H1 (cell line): ENCODE measurements at regions not wholly inside any gene's neighbourhood (a gene's known extent, or its start where the extent isn't known, plus 50 kb on each side); places are given as distances from the start of the nearest gene placed in this dataset.

Experiments used
- CTCF ChIA-PET: fragments of 300-600 bp; sonication (Branson Sonifier 250); formaldehyde crosslinking; loops from one replicate; lab custom pipeline; 2021; ENCODE audit not compliant: partially characterized antibody; lab: Charles Lee
- POLR2A ChIA-PET: fragments of 300-600 bp; sonication (Branson Sonifier 250); formaldehyde crosslinking; loops from one replicate; lab custom pipeline; 2021; ENCODE audit warnings: inconsistent platforms; ENCODE audit not compliant: partially characterized antibody; lab: Charles Lee
- DNase-seq, 2 experiments: peaks; one replicate each; pipeline versions ENCODE4 v3.0.0 to v3.0.0-alpha.2; 2010 to 2022; ENCODE audit warnings: low spot score in 2 of 2, low read depth in 1 of 2, mixed read lengths in 1 of 2
- FAIRE-seq: peaks from 2 replicates; lab custom pipeline; 2011; peaks lifted over from hg19 to GRCh38; lab: Jason Lieb, UNC
- H2AFZ ChIP-seq: 2 replicates; pipeline ENCODE4 v1.8.1; 2012; ENCODE audit warnings: low read length, inconsistent platforms
- H2AK5ac ChIP-seq: 2 replicates; pipeline ENCODE4 v1.6.1; 2013; ENCODE audit warnings: low read depth, low read length
- H2BK120ac ChIP-seq: replicated peaks from 2 replicates; pipeline ENCODE3; 2013; ENCODE audit warnings: low read depth, low read length, inconsistent platforms
- H2BK12ac ChIP-seq: 2 replicates; pipeline ENCODE4 v1.6.1; 2013; ENCODE audit warnings: low read depth, low read length
- H2BK15ac ChIP-seq: 2 replicates; pipeline ENCODE4 v1.6.1; 2013; ENCODE audit warnings: low read length
- H2BK20ac ChIP-seq: 2 replicates; pipeline ENCODE4 v1.6.1; 2013; ENCODE audit warnings: low read length
- H2BK5ac ChIP-seq: 2 replicates; pipeline ENCODE4 v1.6.1; 2013; ENCODE audit warnings: low read depth, low read length
- H3K14ac ChIP-seq: 2 replicates; pipeline ENCODE4 v1.6.1; 2013; ENCODE audit warnings: inconsistent platforms; ENCODE audit not compliant: insufficient read length
- H3K18ac ChIP-seq: 2 replicates; pipeline ENCODE4 v1.6.1; 2013; ENCODE audit warnings: low read length; ENCODE audit errors: extremely low read depth
- H3K23ac ChIP-seq: 2 replicates; pipeline ENCODE4 v1.6.1; 2013; ENCODE audit warnings: inconsistent platforms; ENCODE audit not compliant: insufficient read length
- H3K23me2 ChIP-seq: 2 replicates; pipeline ENCODE4 v1.6.1; 2013; ENCODE audit warnings: low read depth, low read length
- H3K27ac ChIP-seq: 2 replicates; pipeline ENCODE4 v1.6.1; 2011; ENCODE audit warnings: low read depth, low read length, inconsistent platforms
- H3K27me3 ChIP-seq, 4 experiments: replicated peaks in 1 of 4; 1 replicate in 1 of 4; 2 replicates in 3 of 4; pipeline versions ENCODE4 v1.6.1 to v1.8.1; 2011 to 2013; ENCODE audit warnings: low read length in 3 of 4, mild to moderate bottlenecking in 3 of 4, inconsistent platforms in 2 of 4, mixed read lengths in 2 of 4, moderate library complexity in 1 of 4; ENCODE audit not compliant: control insufficient read depth in 3 of 4, insufficient read depth in 3 of 4; ENCODE audit errors: extremely low read depth in 1 of 4
- H3K36me3 ChIP-seq, 4 experiments: 2 replicates each; pipeline versions ENCODE4 v1.6.1 to v1.8.1; 2011 to 2013; ENCODE audit warnings: mild to moderate bottlenecking in 4 of 4, low read length in 3 of 4, moderate library complexity in 2 of 4, control low read depth in 1 of 4, inconsistent platforms in 1 of 4; ENCODE audit not compliant: insufficient read depth in 4 of 4, control insufficient read depth in 2 of 4
- H3K4ac ChIP-seq: replicated peaks from 2 replicates; pipeline ENCODE3; 2013; ENCODE audit warnings: low read length, low read depth, mixed read lengths, inconsistent platforms; ENCODE audit not compliant: insufficient read length
- H3K4me1 ChIP-seq, 4 experiments: replicated peaks in 1 of 4; 1 replicate in 1 of 4; 2 replicates in 3 of 4; pipeline versions ENCODE4 v1.6.1 to v1.8.1; 2011 to 2013; ENCODE audit warnings: low read length in 3 of 4, inconsistent platforms in 2 of 4, mixed read lengths in 1 of 4; ENCODE audit not compliant: insufficient read depth in 4 of 4, control insufficient read depth in 3 of 4
- H3K4me2 ChIP-seq, 2 experiments: 2 replicates each; pipeline versions ENCODE4 v1.6.1 to v1.8.1; 2011 to 2013; ENCODE audit warnings: low read depth in 2 of 2, low read length in 2 of 2, control low read depth in 1 of 2, inconsistent platforms in 1 of 2, mild to moderate bottlenecking in 1 of 2; ENCODE audit not compliant: insufficient read depth in 1 of 2
- H3K4me3 ChIP-seq, 4 experiments: fragments of 200-600, 300-600 bp in 1 of 4; sonication (generic), shearing (Covaris generic), sonication (Bioruptor Twin) in 1 of 4; 2 replicates each; pipeline versions ENCODE4 v1.5.1 to v1.8.1; 2011 to 2016; ENCODE audit warnings: low read length in 4 of 4, low read depth in 3 of 4, control low read depth in 2 of 4, inconsistent platforms in 2 of 4, mild to moderate bottlenecking in 2 of 4, mixed read lengths in 1 of 4, moderate library complexity in 1 of 4; ENCODE audit not compliant: insufficient read depth in 2 of 4; ENCODE audit errors: extremely low read depth in 1 of 4
- H3K56ac ChIP-seq: replicated peaks from 2 replicates; pipeline ENCODE3; 2013; ENCODE audit warnings: low read depth, mild to moderate bottlenecking, mixed read lengths, low read length, inconsistent platforms; ENCODE audit not compliant: insufficient read length
- H3K79me1 ChIP-seq: 2 replicates; pipeline ENCODE4 v1.6.1; 2013; ENCODE audit warnings: low read depth, low read length, control low read depth
- H3K79me2 ChIP-seq, 2 experiments: 2 replicates each; pipeline versions ENCODE4 v1.6.1 to v1.8.1; 2012 to 2013; ENCODE audit warnings: low read length in 2 of 2, mild to moderate bottlenecking in 2 of 2, inconsistent platforms in 1 of 2; ENCODE audit not compliant: insufficient read depth in 2 of 2, control insufficient read depth in 1 of 2
- H3K9ac ChIP-seq, 4 experiments: replicated peaks in 1 of 4; 1 replicate in 1 of 4; 2 replicates in 3 of 4; pipeline versions ENCODE4 v1.6.1 to v1.8.1; 2011 to 2013; ENCODE audit warnings: low read depth in 3 of 4, low read length in 3 of 4, control low read depth in 2 of 4, mild to moderate bottlenecking in 2 of 4, moderate library complexity in 2 of 4, inconsistent platforms in 1 of 4; ENCODE audit errors: extremely low read depth in 1 of 4
- H3K9me3 ChIP-seq, 2 experiments: 2 replicates each; pipeline versions ENCODE4 v1.6.1 to v1.8.1; 2012 to 2013; ENCODE audit warnings: mild to moderate bottlenecking in 2 of 2, moderate library complexity in 2 of 2, control low read depth in 1 of 2, inconsistent platforms in 1 of 2, low read depth in 1 of 2, low read length in 1 of 2, mixed read lengths in 1 of 2; ENCODE audit not compliant: insufficient read depth in 2 of 2
- H4K20me1 ChIP-seq, 2 experiments: replicated peaks in 1 of 2; 2 replicates each; pipeline versions ENCODE3 to v1.8.1; 2011 to 2013; ENCODE audit warnings: inconsistent platforms in 2 of 2, low read length in 2 of 2, mild to moderate bottlenecking in 1 of 2; ENCODE audit not compliant: insufficient read depth in 2 of 2, control insufficient read depth in 1 of 2
- H4K5ac ChIP-seq: 2 replicates; pipeline ENCODE4 v1.6.1; 2013; ENCODE audit warnings: low read length, low read depth, mixed read lengths, inconsistent platforms; ENCODE audit not compliant: insufficient read length
- H4K8ac ChIP-seq: 2 replicates; pipeline ENCODE4 v1.8.0; 2013; ENCODE audit warnings: mild to moderate bottlenecking, moderate library complexity, low read length, inconsistent platforms; ENCODE audit not compliant: insufficient read depth; ENCODE audit errors: extremely low read depth
- H4K91ac ChIP-seq: replicated peaks from 2 replicates; pipeline ENCODE3; 2013; ENCODE audit warnings: low read length, mixed read lengths, inconsistent platforms; ENCODE audit not compliant: insufficient read length
- CHD1 ChIP-seq: IDR thresholded peaks from 2 replicates; pipeline ENCODE4 v1.6.1; 2012; ENCODE audit warnings: low read depth, low read length, improper control_type of control experiment
- CREB1 ChIP-seq: IDR thresholded peaks from 2 replicates; pipeline ENCODE4 v1.6.1; 2012; ENCODE audit warnings: inconsistent platforms
- FOSL1 ChIP-seq: IDR thresholded peaks from 2 replicates; pipeline ENCODE4 v1.6.1; 2011; ENCODE audit warnings: mild to moderate bottlenecking, low read depth, low read length, moderate library complexity; ENCODE audit not compliant: insufficient read depth
- GABPA ChIP-seq: IDR thresholded peaks from 2 replicates; pipeline ENCODE4 v1.6.1; 2011; ENCODE audit warnings: mild to moderate bottlenecking, low read length, moderate library complexity, borderline replicate concordance; ENCODE audit not compliant: insufficient read depth
- HDAC6 ChIP-seq: IDR thresholded peaks from one replicate; pipeline ENCODE4 v1.7.1; 2012; ENCODE audit warnings: low read depth, mild to moderate bottlenecking, inconsistent platforms, low read length, moderate library complexity
- JUND ChIP-seq: IDR thresholded peaks from 2 replicates; pipeline ENCODE4 v1.6.1; 2011; ENCODE audit warnings: mild to moderate bottlenecking, improper control_type of control experiment, low read length
- KDM4A ChIP-seq: IDR thresholded peaks from one replicate; pipeline ENCODE4 v1.7.1; 2012; ENCODE audit warnings: low read depth, mild to moderate bottlenecking, moderate library complexity, low read length, inconsistent platforms; ENCODE audit not compliant: severe bottlenecking
- MAFK ChIP-seq: IDR thresholded peaks from 2 replicates; pipeline ENCODE4 v1.6.1; 2012; ENCODE audit warnings: low read depth, mild to moderate bottlenecking, improper control_type of control experiment, low read length
- POLR2A ChIP-seq, 2 experiments: IDR thresholded peaks; 1 replicate in 1 of 2; 2 replicates in 1 of 2; pipeline ENCODE4 v1.6.1; 2011; ENCODE audit warnings: low read depth in 2 of 2, low read length in 2 of 2, mild to moderate bottlenecking in 2 of 2; ENCODE audit errors: control extremely low read depth in 1 of 2
- SRF ChIP-seq: IDR thresholded peaks from 2 replicates; pipeline ENCODE4 v1.6.1; 2011; ENCODE audit warnings: mild to moderate bottlenecking, low read depth, low read length, moderate library complexity
- WGBS, 2 experiments: shearing (Covaris generic) in 1 of 2; methylation state at CpG; one replicate each; pipeline versions ENCODE4 v1.1.6 to v1.1.7; 2013 to 2015; ENCODE audit warnings: low lambda C conversion rate in 2 of 2, mixed read lengths in 2 of 2, inconsistent platforms in 1 of 2, low coverage in 1 of 2, missing lambda C conversion rate in 1 of 2; ENCODE audit not compliant: insufficient replicate concordance in 2 of 2, insufficient coverage in 1 of 2, insufficient read length in 1 of 2; ENCODE audit errors: extremely low coverage in 1 of 2, missing lambda C conversion rate in 1 of 2; 5-methylcytosine and 5-hydroxymethylcytosine counted together

- Histone ChIP-seq H3K79me1 (no peaks in the 10 kb centered on the region), H2AK5ac (no peak overlapping the region), H2BK120ac (no peak overlapping the region), H4K5ac (no peak overlapping the region), H4K8ac (no peak overlapping the region; the same call in 1 of the 2 replicates), H3K4me1 (peaks cover 0 to 3% (median 2%) of the 10 kb centered on the region in 4 experiments; a peak in 3 of 7 replicates), H3K4me2 (no peak overlapping the region), H3K4me3 (no peak overlapping the region), H3K9ac (no peak overlapping the region), H3K79me2 (no peaks in the 10 kb centered on the region), H2BK15ac (no peak overlapping the region), H3K18ac (no peak overlapping the region), H3K9me3 (no peaks in the 10 kb centered on the region), H3K36me3 (no peaks in the 10 kb centered on the region), H3K14ac (no peak overlapping the region), H4K91ac (no peak overlapping the region), H3K27ac (no peak overlapping the region), H3K23me2 (no peaks in the 10 kb centered on the region), H3K23ac (no peak overlapping the region), H3K4ac (no peak overlapping the region), H3K56ac (no peak overlapping the region), H4K20me1 (no peaks in the 10 kb centered on the region)
- no peak for DNase-seq
- no peak for FAIRE-seq
- WGBS, 2 experiments: 93% methylated on average over 8 of the region's 8 CpGs; no CpG with 5 or more reads in 1 of the 2 experiments
- ChIA-PET CTCF (interaction anchor here (0.7 kb wide), 1 partner anchor 11 kb away, joined by 3 read pairs; no protein-coding TSS in a partner anchor), POLR2A (no interaction called here)
- TF ChIP-seq CREB1: no peak
- no peak for TF ChIP-seq KDM4A
- TF ChIP-seq SRF: no peak
- no peak for TF ChIP-seq GABPA
- TF ChIP-seq JUND: no peak
- TF ChIP-seq POLR2A (IDR thresholded peaks at IDR 0.05; ENCODE audit: control extremely low read depth in 1 of 2, low read depth in 2 of 2, low read length in 2 of 2): no peak
- TF ChIP-seq CHD1: no peak
- TF ChIP-seq FOSL1: no peak
- no peak for TF ChIP-seq HDAC6
- TF ChIP-seq MAFK: no peak
- TF ChIP-seq, all 59 proteins: peak for 0
- Histone ChIP-seq H2BK5ac (no peak overlapping the region), H3K27me3 (no peaks in the 10 kb centered on the region), H2BK12ac (no peak overlapping the region), H2AFZ (no peak overlapping the region), H2BK20ac (no peak overlapping the region)
Observed at GRCh38 chr10:3857318-3857717, 72.3 kb upstream of the KLF6 start.
